ENCODE measurements at regions not wholly inside any gene's neighbourhood (a gene's known extent, or its start where the extent isn't known, plus 50 kb on each side); places are given as distances from the start of the nearest gene placed in this dataset.

DNA sequence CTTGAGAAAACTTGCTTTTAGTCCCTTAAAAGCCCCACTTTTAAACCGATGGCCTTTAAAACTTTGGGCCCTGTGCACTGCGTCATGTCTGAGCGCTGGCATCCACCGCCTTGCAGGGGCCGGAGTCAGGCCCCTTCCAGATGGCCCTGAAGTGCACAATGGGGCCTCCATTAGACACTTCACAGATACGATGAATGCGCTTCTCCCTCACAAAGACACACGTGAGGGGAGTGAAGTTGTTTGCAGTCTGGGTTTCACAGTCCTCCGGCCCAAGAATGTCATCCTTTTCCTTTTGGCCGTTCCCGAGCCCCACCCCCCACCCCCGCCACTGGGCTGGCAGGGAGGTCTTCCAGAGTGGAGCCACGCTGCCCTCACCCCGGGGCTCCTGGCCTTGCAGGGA lies 415.1 kb upstream of the SALL3 start:
- DNase-seq (ENCODE audit: low read depth), result no peak

DNA sequence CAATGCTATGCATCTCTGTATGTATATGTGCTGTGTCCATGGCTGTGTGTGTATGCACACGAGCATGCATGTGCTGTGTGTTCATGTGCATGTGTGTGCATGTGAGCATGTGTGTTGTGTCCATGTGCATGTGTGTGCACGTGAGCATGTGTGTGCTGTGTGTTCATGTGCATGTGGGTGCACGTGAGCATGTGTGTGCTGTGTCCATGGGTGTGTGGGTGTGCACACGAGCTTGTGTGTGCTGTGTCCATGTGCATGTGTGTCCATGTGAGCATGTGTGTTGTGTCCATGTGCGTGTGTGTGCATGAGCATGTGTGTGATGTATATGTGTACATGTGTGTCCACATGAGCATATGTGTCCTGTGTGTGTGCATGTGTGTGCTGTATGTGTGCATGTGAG lies 414.4 kb upstream of the SALL3 start:
- no peak for DNase-seq (ENCODE audit: low read depth)

DNA sequence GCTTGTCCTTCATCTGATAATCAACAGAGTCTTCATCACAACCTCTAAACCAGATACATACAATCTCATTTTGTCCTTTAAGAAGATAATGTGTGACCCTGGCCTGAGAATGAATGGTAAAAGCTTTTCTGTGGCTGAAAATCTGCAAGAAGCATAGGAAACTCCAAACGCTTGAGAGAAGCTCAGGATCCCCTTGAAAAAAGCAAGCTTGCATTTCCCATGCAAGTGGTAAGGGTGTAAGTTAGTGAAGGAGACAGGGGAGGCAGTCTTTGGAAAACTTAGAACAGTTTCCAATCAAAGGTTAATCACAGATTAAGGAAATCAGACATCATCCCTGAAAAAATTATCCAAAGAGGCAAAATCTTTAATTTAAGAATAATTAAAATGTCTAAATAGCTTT lies 413.6 kb upstream of the SALL3 start:
- no peak for DNase-seq (ENCODE audit: low read depth)

DNA sequence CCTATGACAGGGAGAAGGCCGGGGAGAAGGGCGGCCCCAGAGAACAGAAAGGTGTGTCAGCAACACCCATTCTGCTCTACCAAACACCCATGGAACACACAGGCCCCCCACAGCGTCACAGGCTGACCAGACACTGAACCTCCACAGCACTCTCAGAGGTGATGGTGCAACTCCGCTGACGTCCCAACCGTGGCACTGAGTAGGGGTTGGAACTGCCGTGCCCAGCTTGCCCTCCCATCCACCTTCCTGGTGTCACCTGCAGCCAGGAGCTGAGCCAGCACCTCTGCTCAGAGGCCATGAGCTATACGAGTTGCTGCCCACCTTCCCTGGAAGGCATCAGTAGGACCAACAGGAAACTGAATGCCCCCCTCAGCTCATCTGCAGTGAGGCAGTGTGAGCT lies 412.9 kb upstream of the SALL3 start:
- DNase-seq (ENCODE audit: low read depth), result no peak

DNA sequence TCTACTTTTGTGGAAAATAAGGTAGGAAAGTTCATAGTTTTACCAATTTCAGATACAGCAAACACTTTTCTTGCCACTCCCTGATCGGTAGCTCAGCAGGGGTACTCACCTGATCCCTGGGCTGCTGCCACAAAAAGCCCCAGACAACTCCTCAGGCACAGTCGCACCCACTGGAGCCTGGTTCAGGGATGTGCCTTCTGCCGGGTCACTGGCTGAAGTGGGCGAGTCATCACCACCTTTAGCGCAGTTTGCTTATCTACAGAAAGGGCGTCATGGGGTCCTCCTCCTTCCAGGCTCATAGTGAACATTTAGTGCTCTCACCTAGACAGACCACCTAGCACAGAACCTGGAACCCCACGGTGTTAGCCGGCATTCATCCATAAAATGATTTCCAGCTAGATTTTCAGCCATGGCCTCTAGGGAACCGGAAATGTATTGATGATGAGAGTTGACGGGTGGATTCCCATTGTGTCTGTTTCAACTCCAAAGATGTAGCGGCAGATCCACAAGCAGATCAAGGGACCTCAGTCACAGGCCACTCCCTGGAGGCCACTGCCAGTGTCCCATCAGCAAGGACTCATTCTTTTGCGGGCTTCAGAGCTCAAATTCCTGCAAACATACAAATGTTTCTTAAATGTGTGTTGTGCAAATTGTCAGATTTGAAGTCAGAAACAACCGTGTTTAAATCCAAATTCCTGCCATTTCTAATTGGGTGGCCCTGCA lies 408.4 kb upstream of the SALL3 start:
- DNase-seq (ENCODE audit: low read depth), result no peak

DNA sequence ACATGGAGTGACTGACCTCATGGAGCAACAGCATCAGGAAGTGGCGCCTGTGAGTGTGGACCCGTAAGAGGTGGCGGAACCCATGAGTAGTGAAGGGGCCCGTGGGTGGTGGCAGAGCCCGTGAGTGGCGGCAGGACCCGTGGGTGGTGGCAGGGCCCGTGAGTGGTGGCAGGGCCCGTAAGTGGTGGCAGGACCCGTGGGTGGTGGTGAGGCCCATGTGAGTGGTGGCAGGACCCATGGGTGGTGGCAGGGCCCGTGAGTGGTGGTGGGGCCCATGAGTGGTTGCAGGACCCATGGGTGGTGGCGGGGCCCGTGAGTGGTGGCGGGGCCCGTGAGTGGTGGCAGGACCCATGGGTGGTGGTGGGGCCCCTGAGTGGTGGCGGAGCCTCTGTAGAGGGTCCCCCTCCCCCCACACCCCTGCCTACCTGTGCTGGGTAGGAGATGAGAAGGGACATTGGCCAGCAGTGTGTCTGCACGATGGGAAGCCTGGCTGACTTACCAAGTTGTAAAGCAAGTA lies 407.7 kb upstream of the SALL3 start:
- DNase-seq (ENCODE audit: low read depth), result no peak

DNA sequence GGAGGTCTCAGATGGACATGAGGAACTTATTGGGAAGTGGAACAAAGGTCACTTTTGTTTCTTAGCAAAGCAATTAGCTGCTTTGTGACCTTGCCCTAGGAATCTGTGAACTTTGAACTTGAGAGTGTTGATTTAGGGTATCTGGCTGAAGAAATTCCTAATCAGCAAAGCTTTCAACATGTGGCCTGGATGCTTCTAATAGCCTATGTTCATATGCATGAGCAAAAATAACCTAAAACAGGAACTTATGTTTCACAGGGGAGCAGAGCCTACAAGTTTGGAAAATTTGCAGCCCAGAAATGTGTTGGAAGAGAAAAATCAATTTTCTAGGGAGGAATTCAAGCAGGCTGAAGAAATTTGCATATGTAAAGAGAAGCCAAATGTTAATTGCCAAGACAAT lies 405.8 kb upstream of the SALL3 start:
- no peak for DNase-seq (ENCODE audit: low read depth)

DNA sequence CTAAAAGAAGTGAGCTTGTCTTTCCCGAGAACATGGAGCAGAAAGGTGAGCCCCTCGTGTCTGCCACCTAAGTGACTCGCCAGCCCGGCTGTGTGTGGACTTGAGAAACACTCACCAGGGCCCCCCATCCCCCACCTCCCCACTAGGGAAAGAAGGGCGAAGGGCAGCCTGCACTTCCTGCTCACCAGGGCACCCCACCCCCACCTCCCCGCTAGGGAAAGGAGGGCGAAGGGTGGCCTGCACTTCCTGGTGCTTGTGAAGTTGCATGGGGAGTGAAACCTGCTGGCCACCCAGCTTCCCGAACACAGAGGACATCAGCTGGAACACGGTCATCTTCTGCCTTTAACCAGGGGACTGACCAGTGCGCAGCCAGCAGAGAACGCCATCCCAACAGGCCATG lies 402.7 kb upstream of the SALL3 start:
- DNase-seq (ENCODE audit: low read depth), result no peak

DNA sequence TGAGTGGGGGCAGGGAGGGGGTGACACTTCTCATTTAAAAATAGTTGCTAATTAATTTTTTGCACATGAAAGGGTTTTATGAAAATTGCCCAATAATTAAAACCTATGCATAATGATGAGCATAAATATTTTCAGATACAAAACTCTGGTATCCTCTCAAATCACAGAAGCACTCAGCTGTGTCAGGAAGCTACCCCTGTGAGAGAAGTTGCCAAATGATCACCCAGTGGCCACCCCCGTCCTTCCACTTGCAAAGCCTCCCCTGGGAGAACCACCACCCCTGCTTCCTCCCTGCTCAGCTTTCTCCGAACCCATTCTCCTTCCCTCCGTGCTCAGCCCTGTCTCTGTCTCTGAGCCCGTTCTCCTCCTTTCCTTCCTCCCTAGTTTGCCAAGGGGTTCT lies 400.2 kb upstream of the SALL3 start:
- no peak for DNase-seq (ENCODE audit: low read depth)

DNA sequence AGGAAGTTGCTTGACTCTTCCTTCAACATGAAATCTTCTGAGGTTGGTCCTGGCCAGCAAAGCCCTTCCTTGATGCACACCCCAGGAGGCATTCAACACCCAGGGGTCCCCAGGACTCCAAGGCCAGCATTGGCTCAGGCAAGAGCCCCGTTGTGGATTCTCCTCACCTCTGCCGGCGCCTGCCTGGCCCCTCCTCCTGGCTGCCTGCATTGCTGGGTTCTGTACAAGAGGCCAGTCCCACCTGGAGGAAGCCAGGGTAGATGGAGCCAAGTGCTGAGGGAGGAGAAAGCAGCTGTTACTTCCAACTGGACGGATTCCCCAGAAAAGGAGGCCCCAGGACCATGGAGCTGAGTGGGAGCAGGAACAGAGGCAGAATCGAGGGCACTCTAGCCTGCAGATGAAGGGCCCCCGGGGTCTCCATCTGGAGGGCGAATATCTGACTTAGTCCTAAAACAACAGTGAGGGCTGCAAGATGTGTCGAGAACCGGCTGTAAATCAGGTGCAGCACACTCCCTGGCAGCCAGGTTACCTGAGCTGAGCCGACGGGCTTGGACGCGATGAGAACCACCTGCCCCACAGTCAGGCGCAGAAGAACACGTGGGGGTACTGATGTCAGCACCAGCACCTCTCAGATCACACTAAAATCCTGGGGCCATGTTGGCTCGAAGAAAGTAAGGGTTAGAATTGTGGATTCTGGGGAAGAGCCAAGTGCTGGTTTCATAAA lies 399.6 kb upstream of the SALL3 start:
- no peak for DNase-seq (ENCODE audit: low read depth)

DNA sequence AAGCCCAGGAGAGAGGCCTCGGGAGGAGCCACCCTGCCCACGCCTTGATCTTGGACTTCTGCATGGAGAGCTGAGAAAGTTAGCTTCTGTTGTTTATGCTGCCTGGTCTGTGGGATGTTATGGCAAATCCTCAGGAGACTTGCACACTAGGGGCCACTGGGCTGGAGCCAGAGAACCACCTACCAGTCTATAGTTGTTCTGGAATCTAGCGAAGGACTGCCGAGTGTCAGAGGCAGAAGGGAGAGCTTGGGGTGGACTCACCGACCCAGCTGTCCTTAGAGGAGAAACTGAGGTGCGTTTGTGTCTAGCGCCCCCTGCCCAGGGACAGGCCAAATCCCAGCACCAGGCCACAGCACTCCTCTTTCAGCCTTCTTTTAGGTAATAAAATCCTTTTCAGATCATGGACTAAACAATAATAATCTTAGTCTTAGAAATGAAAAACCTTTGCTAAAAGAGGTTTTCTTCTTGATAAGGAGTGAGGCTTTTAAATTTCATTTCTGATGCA lies 398.7 kb upstream of the SALL3 start:
- DNase-seq (ENCODE audit: low read depth), result no peak

DNA sequence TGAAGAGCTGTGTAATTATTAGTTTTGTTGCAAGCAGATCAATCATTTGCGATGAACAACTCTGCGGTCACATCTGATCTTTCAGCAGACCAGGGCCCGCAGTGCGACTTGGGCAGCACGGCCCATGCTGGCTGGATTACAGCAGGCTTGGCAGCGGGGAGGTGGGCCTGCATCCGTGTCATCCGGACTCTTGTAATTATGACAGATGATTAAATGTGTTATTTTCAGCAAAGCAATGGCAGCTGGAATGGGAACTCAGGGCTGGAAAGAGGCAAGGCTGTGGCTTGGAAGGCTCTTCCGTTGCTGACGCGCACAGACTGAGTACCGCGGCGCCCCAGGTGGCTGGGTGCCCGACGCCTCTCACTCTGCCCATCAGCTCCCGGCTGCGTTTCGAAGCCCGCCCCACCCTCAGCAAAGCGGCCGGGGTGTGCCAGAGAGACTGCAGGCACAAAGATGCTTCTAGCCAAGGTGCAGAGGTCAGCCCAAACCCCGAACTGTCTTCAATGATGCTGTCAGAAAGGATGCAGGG lies 397.4 kb upstream of the SALL3 start:
- no peak for DNase-seq (ENCODE audit: low read depth)

DNA sequence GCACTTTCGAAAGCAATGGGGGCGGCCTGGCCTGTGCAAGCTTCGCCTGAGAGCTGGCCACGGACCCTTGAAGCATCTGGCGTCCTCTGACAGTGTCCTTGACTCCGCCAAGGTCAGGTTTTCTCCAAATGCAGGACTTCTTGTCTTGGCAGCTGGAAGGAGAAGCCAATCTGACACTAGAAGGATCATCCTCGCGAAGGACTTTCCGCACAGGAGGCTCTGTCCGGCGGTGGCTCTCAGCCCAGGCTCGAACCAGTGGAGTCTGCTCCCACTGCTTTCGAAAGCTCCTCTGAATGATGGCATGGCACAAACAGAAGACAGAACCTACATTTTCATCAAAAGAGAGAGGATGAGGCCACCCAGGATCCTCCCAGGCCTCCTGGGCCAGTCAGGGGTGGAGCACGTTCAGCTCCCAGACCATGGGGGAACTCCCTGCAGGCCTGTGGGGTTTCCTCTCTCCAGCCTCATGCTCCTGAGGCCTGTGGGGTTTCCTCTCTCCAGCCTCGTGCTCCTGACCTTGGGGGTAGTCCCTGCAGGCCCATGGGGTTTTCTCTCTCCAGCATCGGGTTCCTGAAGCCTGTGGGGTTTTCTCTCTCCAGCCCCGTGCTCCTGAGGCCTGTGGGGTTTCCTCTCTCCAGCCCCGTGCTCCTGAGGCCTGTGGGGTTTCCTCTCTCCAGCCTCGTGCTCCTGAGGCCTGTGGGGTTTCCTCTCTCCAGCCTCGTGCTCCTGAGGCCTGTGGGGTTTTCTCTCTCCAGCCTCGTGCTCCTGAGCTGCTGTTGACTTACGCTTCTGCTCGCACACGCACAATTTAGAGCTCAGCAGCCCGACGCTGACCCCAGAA lies 396.5 kb upstream of the SALL3 start:
- no peak for DNase-seq (ENCODE audit: low read depth)

DNA sequence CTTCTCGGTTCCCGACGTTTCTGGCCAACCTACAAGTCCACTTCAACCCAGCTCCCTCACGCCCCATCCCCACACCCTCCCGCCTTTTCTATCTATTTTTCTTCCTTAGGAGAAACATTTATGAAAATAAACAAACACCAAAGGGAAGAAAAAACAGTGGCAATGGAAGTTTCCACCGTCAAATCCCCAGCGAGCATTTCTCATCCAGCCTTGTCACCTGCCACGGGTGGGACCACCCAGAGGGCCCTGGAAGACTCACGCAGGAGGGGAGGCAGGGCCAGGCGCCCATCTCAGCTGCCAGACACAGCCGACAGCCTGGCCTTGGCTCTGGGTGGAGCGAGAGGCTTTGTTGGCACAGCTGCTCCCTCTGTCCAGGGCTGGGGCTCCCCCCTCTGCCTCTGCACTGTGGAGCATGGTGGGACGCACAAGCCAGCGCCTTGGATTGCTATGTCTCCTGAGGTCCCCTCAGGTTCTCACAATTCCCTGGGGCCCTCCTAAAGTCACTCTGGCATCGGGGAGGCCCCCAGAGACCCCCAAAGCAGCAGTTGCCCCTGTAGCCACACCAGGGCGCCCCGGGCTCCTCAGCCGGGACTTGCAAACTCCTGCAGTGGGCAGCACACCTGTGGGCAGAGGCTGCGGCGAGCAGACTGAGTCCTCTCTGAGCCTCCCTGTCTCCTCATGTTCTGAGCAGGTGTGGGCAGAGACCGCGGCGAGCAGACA lies 395.7 kb upstream of the SALL3 start:
- no peak for DNase-seq (ENCODE audit: low read depth)

DNA sequence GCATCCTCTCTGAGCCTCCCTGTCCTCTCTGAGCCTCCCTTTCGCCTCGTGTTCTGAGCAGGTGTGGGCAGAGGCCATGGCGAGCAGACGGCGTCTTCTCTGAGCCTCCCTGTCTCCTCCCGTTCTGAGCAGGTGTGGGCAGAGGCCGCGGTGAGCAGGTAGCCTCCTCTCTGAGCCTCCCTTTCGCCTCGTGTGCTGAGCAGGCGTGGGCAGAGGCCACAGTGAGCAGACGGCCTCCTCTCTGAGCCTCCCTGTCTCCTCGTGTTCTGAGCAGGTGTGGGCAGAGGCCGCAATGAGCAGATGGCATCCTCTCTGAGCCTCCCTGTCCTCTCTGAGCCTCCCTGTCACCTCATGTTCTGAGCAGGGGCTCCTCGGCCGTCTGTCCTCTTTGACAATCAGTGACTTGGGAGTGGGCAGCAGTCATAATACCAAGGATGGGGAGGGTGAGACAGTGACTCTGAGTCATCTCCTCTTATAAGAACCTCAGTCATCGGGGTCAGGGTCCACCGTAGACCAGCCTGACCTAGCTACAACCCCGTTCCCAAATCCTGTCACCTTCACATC lies 395.1 kb upstream of the SALL3 start:
- no peak for DNase-seq (ENCODE audit: low read depth)

DNA sequence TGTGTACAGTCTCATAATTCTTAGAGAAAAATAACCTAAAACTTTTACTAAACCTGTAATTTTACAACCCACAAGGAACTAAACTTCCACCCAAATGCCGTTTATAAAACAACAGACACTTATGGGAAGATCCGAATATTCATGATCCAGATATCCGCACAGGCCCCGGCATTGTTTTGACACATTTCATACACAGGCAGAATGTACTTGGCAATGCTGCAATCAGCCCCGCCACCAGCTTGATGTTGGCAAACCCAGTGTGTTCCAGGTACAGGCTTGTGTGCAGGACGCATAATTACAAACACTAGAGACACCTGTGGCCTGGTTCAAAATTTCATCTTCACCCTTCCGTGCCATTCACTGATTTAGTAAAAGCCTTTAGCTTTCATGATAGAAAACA lies 393.0 kb upstream of the SALL3 start:
- DNase-seq (ENCODE audit: low read depth), result no peak

DNA sequence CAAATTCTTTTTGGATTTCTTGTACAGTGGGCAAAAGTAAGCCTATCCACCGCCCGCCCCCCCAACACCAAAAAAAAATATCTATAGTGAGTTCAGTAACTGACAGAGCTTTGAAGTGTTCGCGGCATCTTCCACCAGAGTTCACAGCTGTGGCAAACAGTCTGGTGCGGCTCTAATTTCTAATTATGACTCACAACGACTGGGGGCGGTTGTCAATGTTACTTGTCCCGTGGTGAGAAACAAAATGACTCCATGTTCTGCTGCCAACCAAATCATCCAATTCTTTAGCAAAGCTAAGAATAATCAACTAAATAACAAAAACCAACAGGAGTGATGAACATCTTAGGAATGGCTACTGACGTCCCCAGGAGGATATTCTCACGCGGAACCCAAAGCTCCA lies 392.5 kb upstream of the SALL3 start:
- DNase-seq (ENCODE audit: low read depth), result no peak

DNA sequence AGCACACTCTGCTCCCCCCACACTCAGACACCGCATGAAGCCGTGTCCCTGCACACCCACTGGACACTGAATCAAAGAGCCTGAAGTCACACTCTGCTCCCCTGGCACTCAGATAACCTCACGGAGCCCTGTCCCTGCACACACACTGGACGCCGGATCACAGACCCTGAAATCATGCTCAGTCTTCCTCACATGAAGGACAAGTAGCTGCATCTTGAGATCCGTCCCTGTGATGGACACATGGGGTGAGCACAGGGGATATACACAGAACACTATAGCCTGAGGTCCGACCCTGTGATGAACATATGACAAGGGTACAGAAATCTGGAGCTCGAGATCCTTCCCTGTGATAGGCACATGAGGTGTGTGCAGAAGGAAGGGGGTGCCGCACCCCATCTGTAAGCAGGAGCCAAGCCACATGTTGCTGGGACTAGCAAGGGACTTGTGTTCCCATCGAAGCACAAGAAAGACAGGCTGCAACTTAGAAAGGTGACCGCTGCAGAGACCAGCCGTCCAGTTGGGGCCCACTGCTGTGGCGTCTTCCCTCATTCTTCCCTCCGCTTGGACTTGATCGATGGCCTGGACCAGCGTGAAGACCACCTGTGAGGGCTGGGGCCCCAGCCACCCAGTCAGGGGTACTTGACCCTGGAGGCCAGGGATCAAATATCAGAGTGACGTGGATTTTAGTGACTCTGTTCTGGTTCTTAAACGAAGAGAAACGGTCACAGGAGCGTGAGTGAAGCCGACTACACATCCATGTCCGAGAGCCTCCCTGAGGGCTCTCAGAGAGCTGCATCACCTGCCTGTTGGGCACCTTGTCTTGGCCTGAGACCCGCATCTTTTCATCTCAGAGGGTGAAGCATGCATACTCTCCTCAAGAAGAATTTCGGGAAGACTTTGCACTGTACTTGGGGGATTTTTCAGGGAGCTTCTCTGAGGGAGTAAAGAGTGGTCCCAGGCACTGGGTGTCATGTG lies 391.7 kb upstream of the SALL3 start:
- DNase-seq (ENCODE audit: low read depth), result no peak

DNA sequence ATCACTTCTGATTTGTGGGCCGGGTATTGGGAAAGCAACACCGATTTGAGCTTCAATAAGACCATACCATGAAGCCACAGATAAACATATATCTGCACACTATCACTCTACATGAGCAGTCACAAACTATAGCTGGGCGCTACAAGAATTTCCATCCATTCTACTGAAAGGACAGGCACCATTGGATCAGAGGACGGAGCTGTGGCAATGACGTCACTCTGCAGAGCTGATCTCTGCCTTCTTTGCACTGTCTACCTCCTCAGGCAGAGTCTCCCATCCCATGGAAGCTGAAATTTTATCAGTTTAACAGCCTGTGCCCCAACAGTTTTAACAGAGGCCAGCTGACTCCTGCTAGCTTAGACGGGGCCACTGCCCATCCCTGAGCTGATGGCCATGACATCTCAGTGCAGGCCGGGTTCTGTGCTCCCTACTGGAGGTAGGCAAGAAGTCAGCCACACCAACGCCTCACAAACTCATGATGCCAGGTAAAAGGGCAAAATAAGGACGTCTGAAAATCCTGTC lies 389.6 kb upstream of the SALL3 start:
- DNase-seq (ENCODE audit: low read depth), result no peak

DNA sequence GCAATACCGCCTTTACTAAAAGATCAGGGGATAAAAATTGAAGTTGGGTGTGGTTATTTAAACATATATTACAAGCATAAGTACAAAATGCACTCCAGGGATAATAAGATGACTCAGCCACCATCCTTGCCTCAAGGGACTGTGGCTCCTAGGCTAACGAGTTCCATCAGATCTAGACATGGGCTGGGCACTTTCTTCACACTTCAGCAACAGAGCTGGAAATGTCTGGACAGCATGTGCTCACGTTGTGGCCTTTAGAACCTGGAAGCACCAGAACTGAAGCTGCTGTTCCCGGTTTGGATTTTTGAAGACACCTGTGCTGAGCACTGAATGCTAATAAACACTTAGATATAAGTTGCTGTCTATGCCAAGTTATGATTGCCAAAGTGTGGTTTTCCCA lies 384.2 kb upstream of the SALL3 start:
- DNase-seq (ENCODE audit: low read depth), result no peak
